Right ventricle myocardium superior (tissue), 1 donor: ENCODE measurements at regions not wholly inside any gene's neighbourhood (a gene's known extent, or its start where the extent isn't known, plus 50 kb on each side); places are given as distances from the start of the nearest gene placed in this dataset.

Source experiments
- ATAC-seq: fragments of 200-7000 bp; cut with Tn5 transposase; one replicate; pipeline ENCODE4 v1.9.1; 2020; ENCODE audit warnings: mild to moderate bottlenecking; ENCODE audit not compliant: poor library complexity
- DNase-seq: peaks from one replicate; pipeline ENCODE4 v3.0.0-alpha.2; 2020
- intact Hi-C: fragments of 100-400 bp; cut with DNase I; formaldehyde crosslinking; loops from one replicate; pipeline ENCODE4 v1.11.2; 2022
- donor health status: DM: no; HTN: yes; CAD: no; lungs with severe emphysema.

DNA sequence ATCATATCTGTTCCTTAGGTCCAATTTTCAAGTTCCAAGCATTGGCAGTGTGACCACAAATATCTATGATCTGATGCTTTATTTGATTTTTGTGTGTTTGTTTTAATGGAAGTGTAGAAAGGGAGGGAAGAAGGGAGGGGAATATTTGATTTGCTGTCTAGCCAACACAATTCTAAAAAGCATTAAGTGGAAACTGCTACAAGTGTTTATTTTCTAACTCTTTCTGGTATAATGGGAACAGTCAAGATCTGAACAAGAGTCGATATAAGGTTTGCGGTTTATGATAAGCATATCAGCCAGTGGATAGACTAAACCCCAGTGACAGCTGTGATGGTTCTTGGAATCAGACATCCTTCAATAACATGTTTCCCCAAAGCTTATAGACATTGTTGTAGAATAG, 267.8 kb upstream of the SNX7 start:
- ATAC-seq = no peak

DNA sequence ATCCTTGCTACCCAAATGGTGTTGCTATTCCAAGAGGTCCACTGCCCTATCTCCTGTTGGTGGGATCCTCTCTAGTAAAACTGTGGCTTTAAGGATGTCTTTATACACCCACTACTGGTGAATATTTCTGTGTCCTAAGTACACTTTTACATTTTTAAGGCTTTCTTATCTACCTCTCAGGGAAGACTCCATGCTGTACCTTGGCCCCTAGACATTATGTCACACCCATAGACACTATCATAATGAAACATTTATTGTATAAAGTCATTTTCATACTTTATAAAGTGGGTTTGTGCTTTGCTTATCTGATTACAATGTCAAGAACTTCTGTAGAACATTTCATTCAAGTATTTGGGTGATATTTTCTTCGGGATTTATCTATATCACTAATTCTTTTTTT, 270.3 kb upstream of the SNX7 start:
- DNase-seq = no peak
- intact Hi-C loops = no loop called here
- ATAC-seq = no peak

More for the DNA sequence above, 267.8 kb upstream of the SNX7 start:
- no peak for DNase-seq
- intact Hi-C loops = no loop called here

GRCh38 chr1:98389809-98390208, 271.7 kb upstream of the SNX7 start:
- DNase-seq = no peak
- no peak for ATAC-seq
- intact Hi-C loops = no loop called here

DNA sequence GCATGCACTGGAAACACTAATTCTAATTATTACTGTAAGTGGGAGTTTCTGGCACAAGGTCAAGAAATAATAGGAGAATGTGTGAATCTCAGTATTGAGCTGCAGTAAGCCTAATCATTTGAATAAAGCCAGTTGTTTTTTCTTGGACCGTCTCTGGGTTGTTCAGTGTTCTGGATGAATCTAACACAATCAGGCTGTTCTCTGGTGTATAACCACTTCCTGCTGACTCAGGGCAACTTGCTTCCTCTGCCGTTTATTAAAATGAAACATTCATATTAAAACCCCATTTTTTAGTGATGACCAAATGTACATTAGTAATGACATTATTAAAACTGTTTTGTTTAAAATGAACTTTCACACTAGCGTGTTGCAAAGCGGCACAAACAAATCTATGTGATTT, 273.1 kb upstream of the SNX7 start:
- intact Hi-C loops = no loop called here
- DNase-seq = no peak
- ATAC-seq = peak; percentile 59

DNA sequence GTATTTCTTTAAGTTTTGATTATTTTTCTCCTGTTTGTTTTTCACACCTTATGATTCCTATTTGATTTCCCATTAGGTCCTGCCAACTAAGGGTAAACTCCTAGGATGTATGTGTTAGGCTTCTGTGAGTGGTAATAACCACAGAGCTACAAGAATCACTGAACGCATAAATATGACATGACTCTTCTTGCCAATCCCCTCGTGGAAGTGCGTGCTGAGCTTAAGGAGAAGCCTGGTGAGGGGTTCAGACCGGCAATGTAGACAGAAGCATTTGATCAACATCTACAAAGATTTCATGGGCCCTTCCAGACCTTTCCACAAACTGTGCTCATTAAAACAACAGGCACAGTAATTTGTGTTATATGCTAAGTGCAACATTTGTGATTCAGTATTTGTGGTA, 273.8 kb upstream of the SNX7 start:
- DNase-seq (no peak), ATAC-seq (no peak)
- intact Hi-C loops = no loop called here

- intact Hi-C loops = no loop called here
- ATAC-seq (no peak), DNase-seq (no peak)
Observed at GRCh38 chr1:98386675-98387440, 274.7 kb upstream of the SNX7 start.

GRCh38 chr1:98385652-98386051, 275.9 kb upstream of the SNX7 start:
- DNase-seq (no peak), ATAC-seq (no peak)
- intact Hi-C loops = no loop called here

GRCh38 chr1:98384461-98385141, 276.9 kb upstream of the SNX7 start:
- ATAC-seq (no peak), DNase-seq (no peak)
- intact Hi-C loops = no loop called here

GRCh38 chr1:98382986-98383740, 278.4 kb upstream of the SNX7 start:
- intact Hi-C loops = no loop called here
- no peak for DNase-seq
- no peak for ATAC-seq

DNA sequence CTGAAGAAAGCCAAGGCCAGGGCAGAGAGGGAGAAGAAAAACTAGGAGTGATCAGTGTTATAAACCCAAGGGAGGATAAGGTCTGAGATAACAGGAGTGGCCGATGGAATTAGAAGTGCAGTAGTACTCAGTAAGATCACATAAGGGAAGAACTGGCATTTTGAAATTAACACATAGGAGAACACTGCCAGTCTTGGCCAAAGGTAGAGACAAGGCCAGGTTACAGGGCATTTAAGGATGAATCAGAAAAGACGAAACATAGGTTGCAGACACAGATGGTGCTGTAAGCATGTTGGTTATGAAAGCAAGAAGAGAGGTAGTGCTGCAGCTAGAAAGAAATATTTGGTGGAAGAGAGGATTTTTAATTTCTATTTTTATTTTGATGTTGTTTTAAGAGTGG, 278.9 kb upstream of the SNX7 start:
- DNase-seq (no peak), ATAC-seq (no peak)
- intact Hi-C loops = no loop called here

GRCh38 chr1:98374098-98374497, 287.4 kb upstream of the SNX7 start:
- intact Hi-C loops = no loop called here
- DNase-seq (no peak), ATAC-seq (no peak)

- intact Hi-C loops = no loop called here
- DNase-seq (no peak), ATAC-seq (no peak)
Observed at GRCh38 chr1:98373056-98373455, 288.5 kb upstream of the SNX7 start.

DNA sequence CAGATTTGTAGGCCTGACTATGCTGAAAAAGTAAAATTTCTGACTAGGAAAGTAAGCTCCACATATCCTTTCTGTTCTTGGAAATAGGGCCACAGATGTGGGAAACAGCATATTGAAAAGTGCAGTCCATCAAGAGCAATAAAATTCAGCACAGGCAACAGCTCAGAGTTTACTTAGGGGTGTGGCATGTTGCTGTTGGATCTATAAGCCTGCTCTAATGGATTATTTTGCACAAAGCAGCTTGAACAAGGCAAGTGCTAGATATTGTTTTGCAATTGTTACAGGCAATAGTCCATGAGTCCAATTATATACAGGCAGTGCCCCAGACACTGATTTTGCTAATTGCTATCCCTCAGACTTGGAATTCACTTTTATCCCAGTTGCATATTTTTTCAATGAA, 289.8 kb upstream of the SNX7 start:
- intact Hi-C loops = no loop called here
- DNase-seq (no peak), ATAC-seq (no peak)

DNA sequence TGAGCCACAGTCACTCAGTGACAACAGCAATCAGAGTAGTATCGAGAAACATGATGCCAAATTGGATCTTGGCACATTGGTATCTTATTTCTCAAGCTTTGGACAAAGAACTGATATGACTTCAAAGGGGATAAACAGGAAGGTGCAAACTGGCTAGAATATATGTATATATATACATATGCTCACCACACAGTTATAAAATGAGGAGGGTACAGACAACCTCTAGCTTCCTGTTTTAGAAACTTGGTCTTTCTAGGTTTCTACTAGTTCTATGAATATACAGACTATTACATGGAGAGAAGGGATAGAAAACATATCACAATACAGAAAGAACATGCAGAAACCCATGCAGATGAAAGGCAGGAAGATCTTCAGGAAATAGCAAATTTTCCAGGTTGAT, 292.1 kb upstream of the SNX7 start:
- no peak for ATAC-seq
- DNase-seq = no peak
- intact Hi-C loops = no loop called here

GRCh38 chr1:98368995-98369394, 292.5 kb upstream of the SNX7 start:
- no peak for DNase-seq
- ATAC-seq = no peak
- intact Hi-C loops = no loop called here

DNA sequence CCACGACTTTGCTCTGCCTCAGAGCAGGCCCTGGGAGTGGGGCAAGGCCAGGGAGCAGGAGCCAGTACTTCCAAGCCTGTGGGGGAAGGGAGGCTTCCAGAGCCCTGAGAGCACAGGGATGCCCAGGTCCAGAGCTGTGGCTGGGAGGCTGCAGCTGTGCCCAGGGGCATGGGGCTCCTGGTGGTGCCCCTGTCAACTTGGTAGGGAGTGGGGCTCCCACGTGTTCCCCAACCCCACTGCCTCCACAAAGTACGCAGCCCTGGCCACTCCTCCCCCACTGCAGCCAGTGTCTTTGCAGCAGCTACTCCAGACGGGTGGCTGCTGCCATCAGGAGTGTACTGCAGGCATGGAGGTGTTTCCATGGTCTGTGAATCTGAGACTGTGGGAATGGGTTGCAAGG, 294.1 kb upstream of the SNX7 start:
- ATAC-seq (no peak), DNase-seq (no peak)
- intact Hi-C loops = no loop called here

DNA sequence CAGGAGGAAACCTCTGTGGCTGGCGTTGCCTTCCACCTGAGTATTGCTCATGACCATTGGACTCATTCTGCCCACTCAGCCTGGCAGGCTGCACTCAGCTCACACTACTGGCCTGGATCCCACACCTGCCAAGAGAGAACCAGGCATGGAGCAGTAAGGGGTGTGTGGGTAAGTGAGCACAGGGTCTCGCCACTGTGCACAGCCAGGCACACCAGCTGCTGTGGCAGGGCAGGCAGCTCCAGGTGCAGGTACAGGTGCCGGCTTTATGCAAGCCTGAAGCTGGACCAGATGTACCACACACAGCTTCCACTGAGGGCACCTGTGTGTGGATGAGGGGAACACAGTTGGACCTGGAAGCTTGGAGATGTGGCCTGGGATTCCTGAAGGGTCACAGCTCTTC, 295.2 kb upstream of the SNX7 start:
- ATAC-seq (no peak), DNase-seq (no peak)
- intact Hi-C loops = no loop called here

DNA sequence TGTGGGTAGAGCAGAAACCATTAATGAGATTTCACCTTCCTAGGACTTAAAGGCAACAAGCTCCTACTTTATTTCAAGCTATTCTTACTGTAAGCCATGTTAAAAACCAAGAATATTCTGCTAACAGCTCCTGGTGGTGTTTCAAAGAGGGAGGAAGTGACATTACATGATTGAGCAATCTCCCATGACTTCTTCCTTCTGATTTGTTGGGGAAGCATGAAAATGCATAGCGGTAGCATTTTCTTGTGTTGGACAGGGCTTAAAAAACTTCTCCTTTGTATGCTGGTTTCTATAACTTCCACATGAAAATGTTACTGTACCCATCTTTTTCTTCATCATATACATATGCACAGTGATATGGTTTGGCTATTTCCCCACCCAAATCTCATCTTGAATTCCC, 297.0 kb upstream of the SNX7 start:
- ATAC-seq = no peak
- intact Hi-C loops = no loop called here
- DNase-seq = no peak

- intact Hi-C loops = no loop called here
- DNase-seq (no peak), ATAC-seq (no peak)
Observed at GRCh38 chr1:98360864-98361263, 300.7 kb upstream of the SNX7 start.
